ENCODE measurements at regions not wholly inside any gene's neighbourhood (a gene's known extent, or its start where the extent isn't known, plus 50 kb on each side); places are given as distances from the start of the nearest gene placed in this dataset.

GRCh38 chr11:37390576-37391083 is 792.6 kb upstream of the RAG2 start:
- Histone ChIP-seq H3K27ac (ENCODE audit: low read length) (no peak overlapping the region), H3F3A (ENCODE audit: insufficient read depth, low read length, poor library complexity, severe bottlenecking) (no peaks in the 10 kb centered on the region), H3K9me3 (ENCODE audit: low read length) (no peaks in the 10 kb centered on the region), H3K4me3 (ENCODE audit: low read length) (no peak overlapping the region), H3K79me2 (replicated peaks; ENCODE audit: insufficient read depth, low read length) (no peaks in the 10 kb centered on the region), H3K9me2 (ENCODE audit: insufficient read depth, low read length) (no peaks in the 10 kb centered on the region), H3K4me2 (ENCODE audit: low read length) (no peak overlapping the region), H3K27me3 (ENCODE audit: insufficient read depth, low read depth, low read length) (no peaks in the 10 kb centered on the region), H2AFZ (ENCODE audit: low read depth, low read length) (no peak overlapping the region), H3K9ac (ENCODE audit: low read length) (no peak overlapping the region), H4K20me1 (ENCODE audit: insufficient read depth) (no peaks in the 10 kb centered on the region), H3K36me3 (ENCODE audit: insufficient read depth, low read length) (peaks cover 4% of the 10 kb centered on the region)
- TF ChIP-seq SMC3 (conservative IDR thresholded peaks at IDR 0.05; ENCODE audit: poor library complexity) (no peak), RAD21 (conservative IDR thresholded peaks at IDR 0.05) (no peak), POLR2AphosphoS5 (IDR thresholded peaks at IDR 0.05) (no peak), EZH2 (IDR thresholded peaks at IDR 0.05; ENCODE audit: borderline replicate concordance, insufficient read depth, low read length, poor library complexity, severe bottlenecking) (no peak), REST (IDR thresholded peaks at IDR 0.05; ENCODE audit: borderline replicate concordance) (no peak), MXI1 (conservative IDR thresholded peaks at IDR 0.05; ENCODE audit: poor library complexity, severe bottlenecking) (no peak), CTCF (IDR thresholded peaks at IDR 0.05; ENCODE audit: poor library complexity, severe bottlenecking) (no peak), EP300 (conservative IDR thresholded peaks at IDR 0.05; ENCODE audit: poor library complexity, severe bottlenecking) (no peak), TAF1 (IDR thresholded peaks at IDR 0.05; ENCODE audit: low read depth) (no peak)

- H3K79me2 ChIP-seq (replicated peaks; ENCODE audit: insufficient read depth, low read length) = no peaks in the 10 kb centered on the region
- H4K20me1 ChIP-seq (ENCODE audit: insufficient read depth) = no peaks in the 10 kb centered on the region
- no peaks in the 10 kb centered on the region for H3K27me3 ChIP-seq (ENCODE audit: insufficient read depth, low read depth, low read length)
- H3F3A ChIP-seq (ENCODE audit: insufficient read depth, low read length, poor library complexity, severe bottlenecking) = no peaks in the 10 kb centered on the region
- no peaks in the 10 kb centered on the region for H3K9me3 ChIP-seq (ENCODE audit: low read length)
- no peak overlapping the region for H3K4me2 ChIP-seq (ENCODE audit: low read length)
- TF ChIP-seq MXI1 (conservative IDR thresholded peaks at IDR 0.05; ENCODE audit: poor library complexity, severe bottlenecking) = no peak
- no peak for TF ChIP-seq SMC3 (conservative IDR thresholded peaks at IDR 0.05; ENCODE audit: poor library complexity)
- no peak for TF ChIP-seq CTCF (IDR thresholded peaks at IDR 0.05; ENCODE audit: poor library complexity, severe bottlenecking)
- TF ChIP-seq TAF1 (IDR thresholded peaks at IDR 0.05; ENCODE audit: low read depth) = no peak
- no peak for TF ChIP-seq REST (IDR thresholded peaks at IDR 0.05; ENCODE audit: borderline replicate concordance)
- no peak for TF ChIP-seq EZH2 (IDR thresholded peaks at IDR 0.05; ENCODE audit: borderline replicate concordance, insufficient read depth, low read length, poor library complexity, severe bottlenecking)
- no peak overlapping the region for H3K27ac ChIP-seq (ENCODE audit: low read length)
- H3K4me3 ChIP-seq (ENCODE audit: low read length) = no peak overlapping the region
- no peak overlapping the region for H3K9ac ChIP-seq (ENCODE audit: low read length)
- H3K9me2 ChIP-seq (ENCODE audit: insufficient read depth, low read length) = no peaks in the 10 kb centered on the region
- H2AFZ ChIP-seq (ENCODE audit: low read depth, low read length) = no peak overlapping the region
- no peaks in the 10 kb centered on the region for H3K36me3 ChIP-seq (ENCODE audit: insufficient read depth, low read length)
Measured at GRCh38 chr11:37378958-37379357, 780.9 kb upstream of the RAG2 start.
